ENCODE measurements at regions not wholly inside any gene's neighbourhood (a gene's known extent, or its start where the extent isn't known, plus 50 kb on each side); places are given as distances from the start of the nearest gene placed in this dataset.

GRCh38 chr2:139216435-139216834 is 436.2 kb upstream of the NXPH2 start:
- ChIA-PET POLR2A (no interaction called here), CTCF (no interaction called here)
- Histone ChIP-seq H3K9ac (replicated peaks; ENCODE audit: extremely low read depth, insufficient read depth, low read length) (no peak overlapping the region), H3K9me3 (replicated peaks; ENCODE audit: control insufficient read depth, insufficient read depth, low read length) (no peaks in the 10 kb centered on the region), H3K9me1 (replicated peaks; ENCODE audit: control insufficient read depth, extremely low read depth, insufficient read depth, low read length) (no peaks in the 10 kb centered on the region), H4K20me1 (replicated peaks; ENCODE audit: control insufficient read depth, extremely low read depth, insufficient read depth, low read length) (no peaks in the 10 kb centered on the region), H3K4me1 (ENCODE audit: control insufficient read depth, extremely low read depth, insufficient read depth, low read length) (no peaks in the 10 kb centered on the region), H3K79me2 (ENCODE audit: control insufficient read depth, insufficient read depth, low read length) (no peaks in the 10 kb centered on the region), H2AFZ (ENCODE audit: low read depth, low read length) (no peak overlapping the region), H3K36me3 (ENCODE audit: control insufficient read depth in 2 of 2, extremely low read depth in 1 of 2, insufficient read depth in 2 of 2, low read length in 2 of 2) (no peaks in the 10 kb centered on the region), H3K27me3 (ENCODE audit: control insufficient read depth in 2 of 2, insufficient read depth in 2 of 2, low read length in 2 of 2) (no peaks in the 10 kb centered on the region), H3K27ac (ENCODE audit: insufficient read depth, low read depth, low read length) (no peak overlapping the region), H3K4me2 (ENCODE audit: insufficient read depth, low read length) (no peak overlapping the region), H3K4me3 (replicated peaks in 1 of 3; ENCODE audit: insufficient read depth in 1 of 3, low read depth in 1 of 3, low read length in 3 of 3) (no peak overlapping the region)
- no peak for DNase-seq (ENCODE audit: low read depth, low spot score)
- intact Hi-C loops (cut with micrococcal nuclease) (no loop called here), dilution Hi-C loops (cut with MboI; ENCODE audit: extremely low pct_ligation_motif_present, low sequenced_read_pairs) (no loop called here)
- TF ChIP-seq EZH2 (IDR thresholded peaks at IDR 0.05; ENCODE audit: borderline replicate concordance, low read depth, low read length, severe bottlenecking) (no peak), MAX (IDR thresholded peaks at IDR 0.05; ENCODE audit: insufficient read depth, insufficient read length) (no peak)
- BruUV-seq (replicated peaks) = no TSS peak
- FAIRE-seq = no peak

- Histone ChIP-seq H3K4me3 (replicated peaks in 1 of 3; ENCODE audit: insufficient read depth in 1 of 3, low read depth in 1 of 3, low read length in 3 of 3) (no peak overlapping the region), H3K27me3 (ENCODE audit: control insufficient read depth in 2 of 2, insufficient read depth in 2 of 2, low read length in 2 of 2) (no peaks in the 10 kb centered on the region), H3K9ac (replicated peaks; ENCODE audit: extremely low read depth, insufficient read depth, low read length) (no peak overlapping the region), H3K27ac (ENCODE audit: insufficient read depth, low read depth, low read length) (no peak overlapping the region), H4K20me1 (replicated peaks; ENCODE audit: control insufficient read depth, extremely low read depth, insufficient read depth, low read length) (no peaks in the 10 kb centered on the region), H3K4me2 (ENCODE audit: insufficient read depth, low read length) (no peak overlapping the region), H2AFZ (ENCODE audit: low read depth, low read length) (no peak overlapping the region), H3K9me3 (replicated peaks; ENCODE audit: control insufficient read depth, insufficient read depth, low read length) (no peaks in the 10 kb centered on the region), H3K36me3 (ENCODE audit: control insufficient read depth in 2 of 2, extremely low read depth in 1 of 2, insufficient read depth in 2 of 2, low read length in 2 of 2) (no peaks in the 10 kb centered on the region), H3K9me1 (replicated peaks; ENCODE audit: control insufficient read depth, extremely low read depth, insufficient read depth, low read length) (no peaks in the 10 kb centered on the region), H3K4me1 (ENCODE audit: control insufficient read depth, extremely low read depth, insufficient read depth, low read length) (no peaks in the 10 kb centered on the region), H3K79me2 (ENCODE audit: control insufficient read depth, insufficient read depth, low read length) (no peaks in the 10 kb centered on the region)
- FAIRE-seq = no peak
- BruUV-seq (replicated peaks) = no TSS peak
- dilution Hi-C loops (cut with MboI; ENCODE audit: extremely low pct_ligation_motif_present, low sequenced_read_pairs) (no loop called here), intact Hi-C loops (cut with micrococcal nuclease) (no loop called here)
- ChIA-PET POLR2A (no interaction called here), CTCF (no interaction called here)
- DNase-seq (ENCODE audit: low read depth, low spot score) = no peak
- TF ChIP-seq POLR2AphosphoS5 (IDR thresholded peaks at IDR 0.05; ENCODE audit: insufficient read depth, low read depth, low read length) = no peak
- TF ChIP-seq GATA2 (IDR thresholded peaks at IDR 0.05; ENCODE audit: insufficient read depth, insufficient read length, low read depth, low read length) = no peak
- no peak for TF ChIP-seq POLR2A (IDR thresholded peaks at IDR 0.05; ENCODE audit: low read depth, low read length)
- no peak for TF ChIP-seq MAX (IDR thresholded peaks at IDR 0.05; ENCODE audit: insufficient read depth, insufficient read length)
- no peak for TF ChIP-seq EZH2 (IDR thresholded peaks at IDR 0.05; ENCODE audit: borderline replicate concordance, low read depth, low read length, severe bottlenecking)
- no peak for TF ChIP-seq CTCF (IDR thresholded peaks at IDR 0.05; ENCODE audit: extremely low read depth in 1 of 2, insufficient read depth in 1 of 2, low read depth in 1 of 2, low read length in 2 of 2)
- TF ChIP-seq MYC (IDR thresholded peaks at IDR 0.05; ENCODE audit: low read depth, low read length) = no peak
- TF ChIP-seq JUN (IDR thresholded peaks at IDR 0.05; ENCODE audit: borderline replicate concordance, insufficient read depth, insufficient read length, low read depth) = no peak
- no peak for TF ChIP-seq FOS (IDR thresholded peaks at IDR 0.05; ENCODE audit: borderline replicate concordance, insufficient read depth, low read length)
These were observed 434.6 kb upstream of the NXPH2 start for GRCh38 chr2:139214801-139215200.
